Heart right ventricle (tissue), 16 donors: ENCODE measurements at regions not wholly inside any gene's neighbourhood (a gene's known extent, or its start where the extent isn't known, plus 50 kb on each side); places are given as distances from the start of the nearest gene placed in this dataset.

Experiments
- ATAC-seq, 8 donors: fragments of 200-7000 bp; cut with Tn5 transposase; one replicate each; pipeline ENCODE4 v1.9.1; 2020; ENCODE audit warnings: mild to moderate bottlenecking in 8 of 8, moderate library complexity in 8 of 8, moderate number of reproducible peaks in 1 of 8
- DNase-seq, 2 donors: peaks; one replicate each; pipeline ENCODE4 v3.0.0-alpha.2; 2020
- H3K27ac ChIP-seq, 10 donors: fragments of 200-600 bp; sonication (generic) in 2 of 10; one replicate each; pipeline versions ENCODE4 v1.5.0 to v1.8.0; 2020 to 2022; ENCODE audit warnings: mild to moderate bottlenecking in 3 of 10
- H3K27me3 ChIP-seq, 7 donors: fragments of 200-600 bp; one replicate each; pipeline ENCODE4 v1.8.0; 2021 to 2022; ENCODE audit warnings: mild to moderate bottlenecking in 2 of 7
- H3K36me3 ChIP-seq, 9 donors: fragments of 200-600 bp; sonication (generic) in 1 of 9; one replicate each; pipeline versions ENCODE4 v1.5.0 to v1.8.0; 2020 to 2022; ENCODE audit warnings: mild to moderate bottlenecking in 2 of 9
- H3K4me1 ChIP-seq, 9 donors: fragments of 200-600 bp; sonication (generic) in 1 of 9; one replicate each; pipeline versions ENCODE4 v1.5.0 to v1.8.0; 2020 to 2022; ENCODE audit warnings: mild to moderate bottlenecking in 4 of 9
- H3K4me3 ChIP-seq, 10 donors: fragments of 200-600 bp; sonication (generic) in 2 of 10; one replicate each; pipeline versions ENCODE4 v1.5.0 to v1.8.0; 2020 to 2022; ENCODE audit warnings: mild to moderate bottlenecking in 7 of 10, moderate library complexity in 2 of 10
- H3K9me3 ChIP-seq, 11 donors: fragments of 200-600 bp in 10 of 11; sonication (generic) in 2 of 11; one replicate each; pipeline versions ENCODE4 v1.5.0 to v1.8.0; 2013 to 2022; ENCODE audit warnings: mild to moderate bottlenecking in 2 of 11, control low read depth in 1 of 11, moderate library complexity in 1 of 11
- WGBS, 2 donors: extraction: QIAGEN DNeasy Blood & Tissue Kit; methylation state at CpG; one replicate each; pipeline ENCODE4 v1.1.7; 2013; ENCODE audit warnings: inconsistent platforms in 1 of 2; 5-methylcytosine and 5-hydroxymethylcytosine counted together
- intact Hi-C, 10 donors: fragments of 100-400 bp; cut with DNase I; formaldehyde crosslinking; loops; one replicate each; pipeline versions ENCODE4 v1.11.1 to v1.14.2; 2022
- TF ChIP-seq, protein P1 (sequence below), 9 donors: fragments of 200-600 bp; sonication (generic) in 2 of 9; IDR thresholded peaks; one replicate each; pipeline versions ENCODE4 v1.5.0 to v1.8.0; 2021 to 2022; ENCODE audit warnings: antibody characterized with exemption in 9 of 9, mild to moderate bottlenecking in 5 of 9, moderate library complexity in 1 of 9
- donor health status: Arrhythmogenic right ventricular cardiomyopathy.
- donor health status: ischemic (EF 13 %, LVEDD 7.1; RV severe dilation, severe dysfunction).
- donor health status: healthy with polysubstance abuse.
- donor health status: DM: no; HTN: yes; CAD: no.
- donor health status: DM: no; HTN: no; CAD: no.
- donor health status: ischemic (EF 25% LVEDD 6.9; RV normal size, moderate dysfunction).
- donor health status: ischemic (EF 25% LVEDD 5.7; RV mildly dilated, moderate dysfunction).
- donor health status: healthy.
- donor health status: DM: yes; HTN: yes; CAD: no.
- donor health status: Ischemic cardiomyopathy.
- donor health status: ischemic (EF 35%, LVEDD 5.7; RV mildly dilated, moderate dysfunction).
- donor health status: nonischemic (EF 11% LVEDD 7.7; RV severe dilation, severe dysfunction).
- donor health status: DM: yes; HTN: yes; CAD: no.
- donor health status: PGD.
- donor health status: ischemic (EF 29% LVEDD 5.4; RV normal size, mild dysfunction).
- donor health status: nonischemic (EF 23%, LVEDD 6.1; RV moderate dilation, normal function).

DNA sequence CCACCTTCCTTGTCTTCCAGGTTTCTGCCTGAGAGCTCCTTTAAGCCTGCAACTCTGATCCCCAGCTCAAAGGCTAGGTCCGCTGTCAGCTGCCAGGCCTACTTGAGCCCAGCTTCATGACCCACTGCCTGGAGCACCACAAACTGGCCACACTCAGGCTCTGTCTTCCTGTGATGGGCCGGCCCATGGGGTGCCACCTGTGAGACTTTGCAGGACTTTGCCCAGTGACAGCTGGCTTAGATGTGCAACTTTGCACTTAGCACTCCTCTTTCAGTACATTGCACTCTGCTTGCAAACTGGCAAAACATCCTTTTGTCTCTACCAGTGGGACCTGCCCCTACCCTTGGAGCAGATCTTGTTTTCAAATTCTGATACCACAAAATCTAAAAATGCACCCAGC is 311.5 kb upstream of the PDE4D start:
- DNase-seq (no peak), ATAC-seq (no peak)
- H3K4me1 ChIP-seq: peaks cover 0 to 22% (median 0%) of the 10 kb centered on the region in 9 donors
- intact Hi-C loops: no loop called here
- 76 to 86% methylated on average over 2 of the region's 2 CpGs for WGBS, 2 donors
- peaks cover 0 to 5% (median 0%) of the 10 kb centered on the region in 11 donors for H3K9me3 ChIP-seq
- no peaks in the 10 kb centered on the region for H3K27me3 ChIP-seq
- TF ChIP-seq, protein P1, sequence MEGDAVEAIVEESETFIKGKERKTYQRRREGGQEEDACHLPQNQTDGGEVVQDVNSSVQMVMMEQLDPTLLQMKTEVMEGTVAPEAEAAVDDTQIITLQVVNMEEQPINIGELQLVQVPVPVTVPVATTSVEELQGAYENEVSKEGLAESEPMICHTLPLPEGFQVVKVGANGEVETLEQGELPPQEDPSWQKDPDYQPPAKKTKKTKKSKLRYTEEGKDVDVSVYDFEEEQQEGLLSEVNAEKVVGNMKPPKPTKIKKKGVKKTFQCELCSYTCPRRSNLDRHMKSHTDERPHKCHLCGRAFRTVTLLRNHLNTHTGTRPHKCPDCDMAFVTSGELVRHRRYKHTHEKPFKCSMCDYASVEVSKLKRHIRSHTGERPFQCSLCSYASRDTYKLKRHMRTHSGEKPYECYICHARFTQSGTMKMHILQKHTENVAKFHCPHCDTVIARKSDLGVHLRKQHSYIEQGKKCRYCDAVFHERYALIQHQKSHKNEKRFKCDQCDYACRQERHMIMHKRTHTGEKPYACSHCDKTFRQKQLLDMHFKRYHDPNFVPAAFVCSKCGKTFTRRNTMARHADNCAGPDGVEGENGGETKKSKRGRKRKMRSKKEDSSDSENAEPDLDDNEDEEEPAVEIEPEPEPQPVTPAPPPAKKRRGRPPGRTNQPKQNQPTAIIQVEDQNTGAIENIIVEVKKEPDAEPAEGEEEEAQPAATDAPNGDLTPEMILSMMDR (IDR thresholded peaks at IDR 0.05): no peak
- no peak overlapping the region for H3K4me3 ChIP-seq
- no peaks in the 10 kb centered on the region for H3K36me3 ChIP-seq
- H3K27ac ChIP-seq: no peak overlapping the region

DNA sequence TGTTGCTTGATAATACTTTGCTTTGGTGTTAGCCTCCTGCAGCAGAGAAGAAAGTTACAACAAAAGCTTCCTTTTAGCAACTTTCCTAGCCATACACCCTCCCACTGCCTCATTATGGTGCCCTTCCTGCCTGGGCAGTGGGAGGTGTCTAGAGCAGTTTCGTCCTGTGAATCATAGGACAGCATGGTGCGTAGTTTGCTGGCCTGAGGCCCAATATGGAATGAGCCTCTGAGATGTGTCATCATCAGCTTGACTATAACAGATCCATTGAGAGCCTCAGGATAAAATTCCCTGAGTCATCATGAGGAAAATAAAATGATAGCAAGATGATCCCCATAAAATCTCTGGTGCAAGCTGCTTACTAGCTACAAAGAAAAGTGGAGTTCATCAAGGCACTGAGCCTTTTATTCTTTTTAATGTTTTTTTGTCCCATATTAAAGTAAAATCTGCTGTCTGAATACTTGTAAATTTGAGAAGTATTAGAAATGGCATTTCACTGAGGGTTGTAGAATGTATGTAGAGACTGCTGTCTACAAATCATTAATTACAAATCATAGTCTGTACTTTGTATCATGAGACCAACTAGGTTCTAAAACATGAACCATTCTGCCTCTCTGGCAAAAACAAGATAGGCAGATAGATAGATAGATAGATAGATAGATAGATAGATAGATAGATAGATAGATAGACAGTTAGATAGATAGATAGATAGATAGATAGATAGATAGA is 303.0 kb upstream of the PDE4D start:
- Histone ChIP-seq H3K4me3 (no peak overlapping the region), H3K27me3 (no peaks in the 10 kb centered on the region), H3K4me1 (no peaks in the 10 kb centered on the region), H3K9me3 (peaks cover 0 to 10% (median 0%) of the 10 kb centered on the region in 11 donors), H3K36me3 (no peaks in the 10 kb centered on the region), H3K27ac (no peak overlapping the region)
- WGBS, 2 donors: 35 to 40% methylated on average over 2 of the region's 2 CpGs
- ATAC-seq (peak in 1 of 8 donors; percentile 44), DNase-seq (no peak)
- TF ChIP-seq, protein P1 (IDR thresholded peaks at IDR 0.05): no peak
- intact Hi-C loops: no loop called here

DNA sequence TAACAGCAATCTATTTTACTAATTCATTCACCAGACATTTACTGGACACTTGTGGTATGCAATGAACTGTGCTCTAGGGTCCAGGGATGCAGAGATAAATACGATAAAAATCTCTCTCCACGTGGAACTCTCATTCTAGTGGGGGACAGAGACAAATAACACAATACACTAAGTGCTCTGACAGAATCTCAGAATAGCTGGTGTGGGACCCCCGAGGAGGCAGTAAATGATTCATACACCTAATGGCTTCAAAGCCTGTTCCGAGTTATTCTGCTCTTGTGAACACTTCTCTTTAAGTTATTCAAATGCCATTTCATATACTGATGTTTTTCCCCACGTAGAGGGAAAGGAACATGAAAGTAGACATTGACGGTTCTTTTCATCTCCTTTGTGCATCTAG is 302.0 kb upstream of the PDE4D start:
- Histone ChIP-seq H3K4me3 (no peak overlapping the region), H3K27ac (no peak overlapping the region), H3K9me3 (peaks cover 0 to 9% (median 0%) of the 10 kb centered on the region in 11 donors), H3K27me3 (no peaks in the 10 kb centered on the region), H3K36me3 (no peaks in the 10 kb centered on the region), H3K4me1 (no peaks in the 10 kb centered on the region)
- intact Hi-C loops: no loop called here
- TF ChIP-seq, protein P1 (IDR thresholded peaks at IDR 0.05): no peak
- 78 to 87% methylated on average over 6 of the region's 6 CpGs for WGBS, 2 donors
- DNase-seq (no peak), ATAC-seq (no peak)

DNA sequence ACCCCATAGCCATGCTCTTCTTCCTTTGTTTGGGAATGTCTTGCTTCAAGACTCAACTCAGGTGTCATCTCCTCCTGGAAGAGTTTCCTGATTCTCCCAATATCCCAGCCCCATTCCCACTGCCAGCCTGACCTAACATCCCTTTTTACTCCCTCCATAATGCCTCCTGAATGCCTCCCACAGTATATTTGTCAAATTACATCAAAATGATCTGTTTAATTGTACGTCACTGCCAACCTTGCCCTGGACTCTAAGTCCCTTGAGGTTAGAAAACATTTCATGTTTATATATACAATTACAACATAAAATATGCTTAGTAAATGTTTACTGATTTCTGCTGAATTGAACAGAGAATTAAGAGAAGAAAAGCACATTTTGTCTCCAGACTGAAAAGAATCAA is 301.6 kb upstream of the PDE4D start:
- ATAC-seq (no peak), DNase-seq (no peak)
- intact Hi-C loops: no loop called here
- WGBS, 2 donors: 84 to 95% methylated on average over 1 of the region's 1 CpG
- Histone ChIP-seq H3K9me3 (peaks cover 0 to 4% (median 0%) of the 10 kb centered on the region in 11 donors), H3K4me1 (no peaks in the 10 kb centered on the region), H3K36me3 (no peaks in the 10 kb centered on the region), H3K4me3 (no peak overlapping the region), H3K27ac (no peak overlapping the region), H3K27me3 (no peaks in the 10 kb centered on the region)
- TF ChIP-seq, protein P1 (IDR thresholded peaks at IDR 0.05): no peak
